C1 segment of cervical spinal cord (tissue), 14 donors: ENCODE measurements at regions not wholly inside any gene's neighbourhood (a gene's known extent, or its start where the extent isn't known, plus 50 kb on each side); places are given as distances from the start of the nearest gene placed in this dataset.
"Not testable (repeated sequence)": the region's sequence is repeated elsewhere in the genome, so short reads cannot be mapped to it uniquely, and the experiment has no call there.

Source experiments
- DNase-seq, 14 donors: peaks; one replicate each; lab custom pipeline; 2025; lab: John Stamatoyannopoulos, UW

DNA sequence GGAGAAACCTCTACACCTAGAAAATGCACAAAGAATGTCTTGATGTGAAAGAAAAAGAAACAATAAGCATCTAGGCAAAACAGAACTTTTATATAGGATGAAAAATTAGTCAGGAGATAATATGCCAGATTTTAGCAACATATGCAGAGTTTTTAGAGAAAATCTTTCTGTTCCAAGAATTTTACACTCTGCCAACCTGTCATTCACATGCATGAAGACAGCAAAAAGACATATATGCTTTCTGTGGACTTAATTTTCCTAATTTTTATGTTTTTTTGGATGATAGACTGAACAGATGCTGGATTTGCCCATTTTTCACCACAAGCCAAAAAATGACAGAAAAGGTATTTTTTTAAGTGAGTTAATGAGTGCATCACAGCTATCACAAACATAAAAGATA lies 637.3 kb downstream of the TRIB2 start:
- no peak for DNase-seq

DNA sequence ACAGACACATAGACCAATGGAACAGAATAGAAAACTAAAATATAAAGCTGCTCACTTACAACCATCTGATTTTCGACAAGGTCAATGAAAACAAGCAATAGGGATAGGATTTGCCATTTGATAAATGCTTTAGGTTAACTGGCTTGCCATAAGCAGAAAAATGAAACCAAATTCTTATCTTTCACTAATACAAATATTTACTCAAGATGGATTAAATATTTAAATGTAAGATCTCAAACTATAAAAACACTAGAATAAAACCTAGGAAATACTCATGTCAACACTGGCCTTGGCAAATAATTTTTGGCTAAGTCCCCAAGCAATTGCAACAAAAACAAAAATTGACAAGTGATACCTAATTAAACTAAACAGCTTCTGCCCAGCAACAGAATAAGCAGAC lies 665.2 kb downstream of the TRIB2 start:
- not testable (repeated sequence) for DNase-seq

DNA sequence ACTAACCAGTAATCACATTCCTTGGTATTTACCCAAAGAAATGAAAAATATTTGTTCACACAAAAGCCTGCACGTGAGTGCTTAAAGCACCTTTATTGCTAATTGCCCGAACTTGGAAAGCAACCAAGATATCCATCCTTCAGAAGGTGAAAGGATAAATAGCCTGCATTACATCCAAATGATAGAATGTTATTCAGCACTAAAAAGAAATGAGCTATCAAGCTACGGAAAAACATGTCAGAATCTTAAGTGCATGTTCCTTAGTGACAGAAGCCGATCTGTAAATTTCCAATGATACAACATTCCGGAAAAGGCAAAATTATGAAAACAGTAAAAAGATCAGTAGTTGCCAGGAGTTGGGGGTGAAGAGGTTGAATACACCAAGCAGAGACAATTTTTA lies 672.4 kb downstream of the TRIB2 start:
- not testable (repeated sequence) for DNase-seq

DNA sequence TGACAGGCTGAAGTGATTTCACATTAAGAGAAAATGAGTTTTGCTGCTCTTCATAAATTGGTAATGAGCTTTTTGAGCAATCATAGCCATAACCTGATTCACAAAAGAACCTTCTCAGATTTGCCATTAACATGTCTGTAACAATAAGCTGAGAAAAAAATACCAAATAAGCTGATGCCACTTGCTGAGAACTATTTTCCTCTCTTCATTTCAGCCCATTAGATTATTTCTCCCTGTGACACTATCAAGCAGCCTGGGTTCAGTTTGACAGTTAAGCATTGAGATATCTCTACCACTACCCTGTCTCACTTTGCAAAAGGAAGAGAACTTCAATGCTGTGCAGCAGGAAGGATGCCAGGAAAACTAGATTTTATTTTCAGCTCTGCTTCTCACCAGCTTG lies 673.9 kb downstream of the TRIB2 start:
- DNase-seq = no peak

DNA sequence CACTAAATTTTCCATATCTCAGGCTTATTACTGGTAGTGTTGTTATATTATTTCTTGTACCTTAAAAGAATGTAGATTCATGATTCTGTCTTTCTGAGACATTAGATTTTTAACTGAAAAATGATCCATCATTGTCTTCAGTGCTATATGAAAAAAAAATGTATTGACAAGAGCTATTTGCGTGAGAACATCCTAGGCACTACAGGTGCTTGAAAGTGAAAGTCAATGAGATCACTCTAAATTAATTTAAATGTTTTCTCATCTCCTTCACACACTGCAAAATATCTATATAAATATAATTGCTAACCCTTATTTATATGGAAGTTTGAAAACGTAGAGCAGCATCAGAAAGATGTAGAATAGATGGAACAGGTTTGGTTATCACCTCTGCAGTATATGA lies 684.6 kb downstream of the TRIB2 start:
- no peak for DNase-seq

DNA sequence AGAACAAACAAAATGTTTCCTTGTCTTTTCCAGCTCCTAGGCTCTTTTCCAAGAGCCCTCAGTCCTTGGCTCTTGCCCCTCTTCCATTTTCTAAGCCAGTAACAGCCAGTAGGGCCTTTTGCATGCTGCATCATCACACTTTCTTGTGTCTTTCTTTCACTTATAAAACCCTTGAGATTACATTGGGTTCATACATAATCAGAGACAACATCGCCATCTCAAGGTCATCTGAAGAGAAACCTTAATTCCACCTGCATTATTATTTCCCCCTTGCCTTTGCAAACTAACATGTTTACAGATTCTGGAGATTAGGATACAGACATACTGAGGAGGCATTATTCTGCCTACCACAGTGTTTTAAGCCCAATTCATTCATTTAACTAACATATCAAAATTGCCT lies 697.3 kb downstream of the TRIB2 start:
- DNase-seq = no peak

DNA sequence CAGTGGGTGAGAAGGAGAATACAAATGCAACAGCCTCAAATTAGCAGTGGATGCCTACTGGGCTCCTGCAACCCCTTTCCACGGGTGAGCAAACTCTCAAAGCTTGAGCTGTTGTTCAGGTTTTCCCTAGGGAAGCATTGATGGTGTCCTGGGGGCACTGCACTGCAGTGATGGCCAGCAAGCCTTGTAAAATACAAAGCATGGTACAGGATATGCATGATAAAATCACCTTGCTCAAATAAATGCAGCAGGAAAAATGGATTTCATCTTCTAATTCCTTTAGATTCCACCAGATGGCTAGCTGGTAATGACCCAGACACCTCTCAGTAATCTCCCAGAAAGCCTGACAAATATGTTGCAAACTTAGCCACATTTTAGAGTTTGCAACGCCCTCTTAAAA lies 698.2 kb downstream of the TRIB2 start:
- DNase-seq = no peak

DNA sequence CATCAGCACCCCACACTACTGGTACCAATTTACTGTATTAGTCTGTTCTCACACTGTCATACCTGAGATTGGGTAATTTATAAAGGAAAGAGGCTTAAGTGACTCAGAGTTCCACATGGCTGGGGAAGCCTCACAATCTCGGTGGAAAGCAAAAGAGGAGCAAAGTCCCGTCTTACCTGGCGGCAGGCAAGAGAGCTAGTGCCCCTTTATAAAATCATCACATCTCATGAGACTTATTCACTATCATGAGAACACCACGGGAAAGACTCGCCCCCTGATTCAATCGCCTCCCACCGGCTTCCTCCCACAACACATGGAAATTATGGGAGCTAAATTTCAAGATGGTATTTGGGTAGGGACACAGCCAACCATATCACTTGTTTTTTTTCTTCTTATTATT lies 717.2 kb downstream of the TRIB2 start:
- no peak for DNase-seq

DNA sequence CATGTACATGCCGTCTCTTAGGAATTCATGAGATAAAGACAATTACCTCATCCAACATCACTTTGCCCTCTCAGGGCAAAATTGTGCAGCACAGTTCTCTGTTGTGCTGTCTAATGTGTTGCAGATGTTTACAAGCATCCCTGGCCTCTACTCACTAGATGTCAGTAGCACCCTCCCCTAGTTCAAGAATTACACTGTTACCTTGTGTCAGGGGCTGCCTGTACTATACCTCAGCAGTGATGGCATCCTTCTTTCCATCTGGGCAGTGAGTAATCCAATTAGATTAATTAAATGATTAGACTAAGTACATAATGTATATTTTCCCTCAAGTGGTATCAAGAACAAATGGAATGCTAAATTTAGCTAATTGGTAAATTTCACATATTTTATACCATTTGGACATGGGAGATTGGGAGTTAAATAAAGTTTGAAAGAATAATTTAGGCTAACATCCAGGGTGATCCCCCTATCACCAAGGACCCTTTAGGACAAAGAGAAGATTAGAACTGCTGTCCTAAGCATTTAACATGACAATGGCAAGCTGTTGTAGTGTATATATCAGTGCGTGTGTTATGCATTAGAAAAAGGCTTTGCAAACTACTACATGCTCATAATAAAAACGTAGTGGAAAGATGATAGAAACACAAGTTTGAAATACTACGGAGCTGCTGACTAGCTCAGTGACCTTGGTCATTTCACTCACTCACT lies 727.0 kb downstream of the TRIB2 start:
- DNase-seq = not testable (repeated sequence)

DNA sequence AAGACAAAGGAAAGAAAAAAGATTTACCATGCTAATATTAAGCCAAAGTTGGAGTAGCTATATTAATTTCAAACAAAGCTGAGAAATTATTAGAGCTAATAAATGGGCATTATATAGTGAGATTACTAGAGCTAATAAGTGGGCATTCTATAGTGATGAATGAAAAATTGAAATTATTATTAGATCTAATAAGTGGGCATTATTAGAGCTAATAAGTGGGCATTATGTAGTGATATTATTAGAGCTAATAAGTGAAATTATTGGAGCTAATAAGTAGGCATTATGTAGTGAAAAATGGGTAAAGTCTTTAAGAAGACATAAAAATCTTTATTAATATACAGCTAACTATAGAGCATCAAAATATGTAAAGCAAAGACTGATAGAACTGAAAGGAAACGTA lies 745.7 kb downstream of the TRIB2 start:
- no peak for DNase-seq

DNA sequence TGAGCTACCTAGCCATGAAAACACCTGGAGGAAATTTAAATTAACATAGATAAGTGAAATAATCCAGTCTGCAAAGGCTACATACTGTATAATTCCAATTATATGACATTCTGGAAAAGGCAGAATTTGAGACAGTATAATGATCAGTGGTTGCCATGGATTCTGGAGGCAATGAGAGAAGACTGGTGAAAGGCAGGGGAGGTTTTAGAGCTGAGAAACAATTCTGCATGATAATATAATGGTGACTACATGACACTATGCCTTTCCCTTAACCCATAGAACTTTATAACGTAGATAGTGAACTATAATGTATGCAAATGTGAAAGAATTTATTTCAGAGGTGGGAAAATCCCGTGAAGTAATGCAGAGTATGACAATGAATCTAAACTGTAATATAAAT lies 749.3 kb downstream of the TRIB2 start:
- no peak for DNase-seq

DNA sequence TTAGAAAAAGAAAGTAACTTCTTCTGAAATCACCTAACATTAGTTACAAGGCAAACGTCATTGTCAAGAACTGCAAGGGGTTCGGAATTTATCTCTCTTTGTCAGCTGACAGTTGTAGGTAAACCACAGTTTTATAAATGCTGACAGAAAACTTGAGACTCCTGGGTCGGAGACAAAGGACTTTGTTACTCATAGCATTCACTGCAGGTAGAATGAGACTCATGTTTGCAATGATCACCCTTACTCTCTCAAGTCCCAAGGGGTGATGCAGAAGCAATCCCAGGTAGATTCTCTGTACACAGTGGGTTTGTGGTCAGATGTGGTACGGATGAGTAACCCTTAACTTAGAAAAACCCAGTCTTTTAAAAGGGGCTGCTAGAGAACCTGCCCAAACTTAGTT lies 757.8 kb downstream of the TRIB2 start:
- DNase-seq = no peak

DNA sequence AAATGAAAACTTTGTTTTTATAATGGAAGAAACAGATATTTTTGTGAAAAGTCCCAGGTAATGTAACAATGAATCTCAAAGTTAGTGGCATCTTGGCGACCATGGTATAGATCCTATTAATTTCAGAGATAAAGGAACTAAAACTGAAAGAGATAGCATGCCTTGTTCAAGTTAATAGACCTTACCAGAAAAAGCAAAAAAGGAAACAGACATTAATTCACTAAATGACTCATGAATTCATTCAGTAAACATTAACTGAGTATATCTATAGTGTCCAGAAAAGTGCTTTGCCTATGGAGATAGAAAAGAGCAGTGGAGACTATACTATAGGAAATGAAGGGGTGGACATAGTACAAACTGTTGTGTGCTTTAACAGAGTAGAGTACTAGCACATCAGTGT lies 763.3 kb downstream of the TRIB2 start:
- DNase-seq = no peak

DNA sequence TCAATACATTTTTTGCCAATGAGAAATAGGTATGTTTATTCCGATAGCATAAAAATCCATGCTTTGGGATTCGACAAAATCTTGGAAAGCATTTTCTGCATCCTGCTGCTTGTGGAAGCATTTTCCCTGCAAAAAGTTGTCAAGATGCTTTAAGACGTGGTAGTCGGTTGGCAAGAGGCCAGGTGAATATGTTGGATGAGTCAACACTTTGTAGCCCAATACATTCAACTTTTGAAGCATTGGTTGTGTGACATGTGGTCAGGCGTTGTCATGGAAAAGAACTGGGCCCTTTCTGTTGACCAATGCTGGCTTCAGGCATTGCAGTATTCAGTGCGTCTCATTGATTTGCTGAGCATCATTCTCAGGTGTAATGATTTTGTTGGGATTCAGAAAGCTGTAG lies 764.5 kb downstream of the TRIB2 start:
- no peak for DNase-seq

DNA sequence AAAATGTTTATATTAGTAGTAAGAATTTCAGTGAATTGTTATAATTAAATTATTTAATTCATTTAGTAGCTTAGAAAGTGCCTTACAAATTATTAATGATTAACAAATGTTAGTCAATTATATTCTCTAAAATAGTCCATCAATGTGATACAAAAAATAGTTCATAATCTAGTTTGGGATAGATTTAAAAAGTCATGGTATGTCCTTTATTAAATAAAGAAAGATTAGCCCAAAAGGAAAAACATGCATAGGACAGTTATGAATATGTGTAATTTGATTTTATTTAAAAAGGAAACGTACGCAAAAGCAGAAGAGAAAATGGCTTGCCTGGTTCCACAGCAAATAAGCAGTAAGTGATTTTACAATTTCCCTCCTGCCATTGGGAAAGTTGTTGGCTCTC lies 768.5 kb downstream of the TRIB2 start:
- DNase-seq = no peak

DNA sequence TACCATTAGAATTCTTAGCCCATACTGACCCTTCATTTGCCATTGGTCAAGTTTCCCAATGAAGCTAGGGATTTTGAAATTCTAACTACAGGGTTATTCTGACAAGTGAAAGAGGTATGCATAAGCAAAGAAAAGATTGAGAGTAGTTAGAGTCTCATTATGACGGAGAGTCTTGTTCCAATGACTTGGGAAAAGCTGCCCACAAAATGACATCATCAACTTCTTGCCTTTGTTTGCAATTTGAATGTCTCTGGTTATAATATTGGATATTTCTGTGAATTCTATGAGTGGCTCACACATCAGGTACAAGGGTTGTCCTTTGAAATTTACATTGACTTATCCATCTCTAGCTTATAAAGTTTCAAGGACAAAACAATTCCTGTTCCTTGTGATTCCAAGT lies 772.2 kb downstream of the TRIB2 start:
- DNase-seq = no peak

DNA sequence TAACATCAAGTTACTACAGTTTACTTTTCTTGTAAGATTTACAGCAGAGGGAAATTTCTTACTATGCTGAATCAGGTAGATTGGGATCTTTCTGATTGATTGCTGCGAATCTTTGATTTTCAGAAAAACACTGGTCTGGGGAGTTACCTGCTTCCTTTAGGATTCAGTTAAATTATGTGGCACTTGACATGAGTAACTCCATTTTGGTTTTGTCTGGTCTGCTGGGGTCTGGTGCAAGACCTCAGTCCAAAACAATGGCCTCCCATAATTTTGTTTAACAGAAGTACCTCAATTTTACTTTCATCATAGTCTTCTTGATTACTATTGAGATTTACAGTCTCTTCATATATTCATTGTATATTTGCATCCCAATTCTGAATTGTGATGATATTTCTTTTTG lies 775.5 kb downstream of the TRIB2 start:
- DNase-seq = no peak

DNA sequence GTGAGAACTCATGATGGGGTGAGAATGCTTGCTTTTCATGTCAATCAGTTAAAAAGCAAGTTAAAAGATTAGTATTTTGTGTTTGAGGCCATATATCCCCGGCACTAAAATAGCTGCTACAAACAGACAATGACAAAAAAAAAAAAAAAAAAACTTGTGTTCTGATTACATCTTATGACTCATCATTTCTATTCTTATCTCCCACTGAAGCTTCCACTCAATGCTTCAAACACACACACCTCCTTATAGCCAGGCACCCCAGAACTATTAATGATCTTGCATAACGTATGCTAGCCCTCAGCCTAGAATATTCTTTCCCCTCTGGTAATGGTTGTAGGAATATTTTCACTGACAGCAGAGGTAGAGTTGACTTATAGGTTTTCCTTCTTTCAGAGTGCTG lies 778.3 kb downstream of the TRIB2 start:
- no peak for DNase-seq

DNA sequence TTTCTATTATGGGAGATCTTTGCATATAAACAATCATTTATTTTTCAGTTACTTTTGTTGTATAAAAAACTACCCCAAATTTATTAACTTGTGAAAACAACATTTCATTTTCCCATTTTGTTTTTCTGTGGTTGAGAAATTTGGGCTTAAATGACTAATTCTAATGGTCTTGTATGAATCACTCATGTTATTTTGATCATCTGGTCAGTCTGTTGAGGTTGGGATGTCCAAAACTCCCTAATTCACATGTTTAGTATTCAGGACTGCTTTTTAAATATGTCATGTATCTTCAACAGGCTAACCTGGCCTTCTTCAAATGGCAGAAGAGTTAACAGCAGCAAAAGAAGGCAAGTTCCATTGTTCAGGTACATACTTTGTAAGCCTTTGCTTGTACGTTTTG lies 788.1 kb downstream of the TRIB2 start:
- DNase-seq = no peak

DNA sequence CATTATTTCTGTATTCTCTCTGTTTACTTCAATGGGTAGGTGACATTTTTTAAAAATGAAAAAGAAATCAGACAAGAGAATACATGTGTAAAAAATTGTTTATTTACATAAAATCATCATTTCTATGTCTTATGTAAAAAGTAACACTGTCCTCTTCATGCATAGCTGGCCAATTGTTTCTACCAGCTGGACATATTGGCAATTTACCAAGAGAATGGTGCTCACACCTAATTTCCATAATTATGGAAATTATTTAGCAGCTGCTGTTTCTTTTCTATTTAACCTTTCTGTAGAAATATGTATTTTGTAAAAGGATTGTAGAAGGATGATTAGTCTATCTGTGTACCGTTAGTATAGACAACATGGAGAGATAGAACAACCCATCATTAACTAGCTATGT lies 791.9 kb downstream of the TRIB2 start:
- DNase-seq = no peak

DNA sequence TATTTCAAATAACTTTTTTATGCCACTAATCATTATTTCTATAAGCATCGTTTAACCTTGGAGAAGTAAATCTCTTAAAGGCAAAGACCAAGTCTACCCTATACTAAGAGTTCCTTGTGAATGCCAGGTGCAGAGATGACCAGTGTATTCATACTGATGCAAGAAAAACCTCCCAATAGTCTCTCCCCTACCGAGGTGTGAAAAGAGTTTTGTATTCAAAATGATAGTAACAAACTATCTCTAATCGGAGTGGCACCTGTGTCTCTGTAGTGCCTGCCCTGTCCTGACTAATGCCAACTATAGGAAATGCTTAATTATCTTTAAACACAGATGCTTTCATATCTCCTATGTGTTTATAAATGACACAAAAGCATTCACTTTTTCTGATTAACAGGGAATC lies 798.5 kb downstream of the TRIB2 start:
- DNase-seq = no peak

DNA sequence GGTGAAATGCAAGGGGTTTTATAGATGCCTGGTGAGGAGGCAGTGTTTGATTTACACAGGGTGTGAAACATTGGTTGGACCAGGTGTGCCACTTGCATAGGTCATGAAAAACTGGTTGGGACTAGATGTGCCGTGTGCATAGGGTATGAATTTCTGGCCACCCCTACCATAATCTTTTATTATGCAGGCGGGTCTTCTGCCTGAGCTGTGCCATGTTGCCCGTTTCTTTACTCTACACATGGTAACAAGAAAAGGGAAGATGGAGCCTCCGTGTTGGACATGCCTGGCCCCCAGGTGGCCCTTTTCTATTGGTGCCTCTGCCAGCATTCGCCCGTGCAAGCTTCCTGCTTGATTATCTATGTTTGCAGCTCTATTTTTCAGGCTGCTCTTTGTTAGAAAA lies 805.4 kb downstream of the TRIB2 start:
- DNase-seq = no peak

DNA sequence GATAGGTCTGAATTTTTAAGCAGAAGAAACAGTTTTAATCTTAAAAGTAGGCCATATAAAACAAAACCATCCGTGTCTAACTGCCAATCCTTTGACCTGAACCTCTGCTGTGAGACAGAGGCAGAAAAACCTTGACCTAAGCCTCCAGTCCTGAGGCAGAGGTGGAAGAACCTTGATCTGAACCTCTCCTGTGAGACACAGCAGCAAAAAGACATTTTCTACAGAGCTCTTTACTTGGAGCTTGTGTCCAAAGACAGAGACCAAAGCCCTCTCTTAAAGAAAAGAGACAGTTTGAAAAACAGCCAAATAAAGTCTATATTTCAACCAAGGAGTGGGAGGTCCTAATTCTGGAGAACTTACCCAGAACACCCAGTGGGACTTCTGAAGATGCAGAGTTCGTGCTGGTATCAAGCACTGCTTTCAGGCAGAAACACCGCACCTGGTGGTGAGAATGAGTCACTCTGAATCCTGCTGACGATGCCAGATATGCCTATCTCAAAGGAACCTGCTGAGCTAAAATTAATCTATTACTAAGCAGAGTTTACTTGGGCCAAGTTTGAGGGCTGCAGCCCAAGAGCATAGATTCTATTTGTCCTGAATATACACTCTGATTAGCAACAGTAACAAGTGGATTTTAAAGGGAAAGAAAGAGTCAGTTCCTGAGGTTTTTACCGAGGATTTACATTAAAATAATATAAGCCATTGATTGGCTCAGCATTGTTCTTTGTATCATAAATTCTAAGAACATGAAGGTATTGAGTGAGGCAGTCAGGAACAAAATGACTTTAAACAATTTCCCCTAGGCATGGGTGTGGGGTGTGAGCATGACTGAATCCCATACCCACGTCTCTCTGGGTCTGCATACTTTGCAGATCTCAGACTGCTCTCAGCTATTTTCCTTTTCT lies 806.4 kb downstream of the TRIB2 start:
- DNase-seq = no peak
